Ascending aorta (tissue), 2 donors: ENCODE measurements at regions not wholly inside any gene's neighbourhood (a gene's known extent, or its start where the extent isn't known, plus 50 kb on each side); places are given as distances from the start of the nearest gene placed in this dataset.
"Not testable (repeated sequence)": the region's sequence is repeated elsewhere in the genome, so short reads cannot be mapped to it uniquely, and the experiment has no call there.

Source experiments
- DNase-seq, 2 donors: peaks; one replicate each; pipeline ENCODE4 v3.0.0-alpha.2; 2019; ENCODE audit warnings: low spot score in 2 of 2
- H3K27ac ChIP-seq, 2 donors: fragments of 200-600 bp; sonication (generic); one replicate each; pipeline ENCODE4 v1.5.1; 2016 to 2017; ENCODE audit warnings: mild to moderate bottlenecking in 1 of 2
- H3K27me3 ChIP-seq: fragments of 200-600 bp; sonication (generic); one replicate; pipeline ENCODE4 v1.5.1; 2017
- H3K36me3 ChIP-seq, 2 donors: fragments of 200-600 bp; sonication (generic); one replicate each; pipeline ENCODE4 v1.5.1; 2016
- H3K4me1 ChIP-seq, 2 donors: fragments of 200-600 bp; sonication (generic); one replicate each; pipeline ENCODE4 v1.5.1; 2016 to 2017; ENCODE audit warnings: mild to moderate bottlenecking in 1 of 2
- H3K4me3 ChIP-seq, 2 donors: fragments of 200-600 bp; sonication (generic); one replicate each; pipeline ENCODE4 v1.5.1; 2016 to 2017; ENCODE audit warnings: mild to moderate bottlenecking in 1 of 2
- H3K9me3 ChIP-seq, 2 donors: fragments of 200-600 bp; sonication (generic); one replicate each; pipeline ENCODE4 v1.5.1; 2016
- intact Hi-C: fragments of 100-400 bp; cut with DNase I; formaldehyde crosslinking; loops from one replicate; pipeline ENCODE4 v1.15.1; 2023
- TF ChIP-seq, protein P1 (sequence below), 3 experiments: fragments of 200-600 bp in 2 of 3; fragments of 450-650 bp in 1 of 3; sonication (generic) in 2 of 3; IDR thresholded peaks; one replicate each; pipeline ENCODE4 v1.5.1; 2016 to 2019; ENCODE audit warnings: antibody characterized with exemption in 3 of 3, mild to moderate bottlenecking in 1 of 3, moderate library complexity in 1 of 3

DNA sequence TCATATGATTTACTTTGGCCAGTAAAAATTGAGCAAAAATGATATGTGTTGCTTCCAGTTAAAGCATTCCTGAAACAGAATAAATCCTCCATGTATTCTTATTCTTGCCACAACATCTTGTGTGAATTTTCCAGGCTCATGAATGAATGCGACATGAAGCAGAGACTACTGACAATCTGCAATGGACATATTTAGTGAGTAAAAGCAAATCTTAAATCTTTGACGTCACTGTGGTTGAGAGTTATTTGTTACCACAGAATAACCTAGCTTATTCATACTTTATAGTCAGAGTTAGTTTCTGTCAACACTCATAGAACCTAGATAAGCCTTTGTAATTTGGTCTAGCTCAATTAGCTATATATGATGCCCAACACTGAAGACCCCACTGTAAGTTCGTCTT lies 1443.1 kb downstream of the PCDH9 start:
- intact Hi-C loops = no loop called here
- TF ChIP-seq, protein P1, sequence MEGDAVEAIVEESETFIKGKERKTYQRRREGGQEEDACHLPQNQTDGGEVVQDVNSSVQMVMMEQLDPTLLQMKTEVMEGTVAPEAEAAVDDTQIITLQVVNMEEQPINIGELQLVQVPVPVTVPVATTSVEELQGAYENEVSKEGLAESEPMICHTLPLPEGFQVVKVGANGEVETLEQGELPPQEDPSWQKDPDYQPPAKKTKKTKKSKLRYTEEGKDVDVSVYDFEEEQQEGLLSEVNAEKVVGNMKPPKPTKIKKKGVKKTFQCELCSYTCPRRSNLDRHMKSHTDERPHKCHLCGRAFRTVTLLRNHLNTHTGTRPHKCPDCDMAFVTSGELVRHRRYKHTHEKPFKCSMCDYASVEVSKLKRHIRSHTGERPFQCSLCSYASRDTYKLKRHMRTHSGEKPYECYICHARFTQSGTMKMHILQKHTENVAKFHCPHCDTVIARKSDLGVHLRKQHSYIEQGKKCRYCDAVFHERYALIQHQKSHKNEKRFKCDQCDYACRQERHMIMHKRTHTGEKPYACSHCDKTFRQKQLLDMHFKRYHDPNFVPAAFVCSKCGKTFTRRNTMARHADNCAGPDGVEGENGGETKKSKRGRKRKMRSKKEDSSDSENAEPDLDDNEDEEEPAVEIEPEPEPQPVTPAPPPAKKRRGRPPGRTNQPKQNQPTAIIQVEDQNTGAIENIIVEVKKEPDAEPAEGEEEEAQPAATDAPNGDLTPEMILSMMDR (IDR thresholded peaks at IDR 0.05) = no peak
- Histone ChIP-seq H3K36me3 (no peaks in the 10 kb centered on the region), H3K27ac (no peak overlapping the region), H3K4me3 (no peak overlapping the region), H3K9me3 (no peaks in the 10 kb centered on the region), H3K4me1 (no peaks in the 10 kb centered on the region), H3K27me3 (no peaks in the 10 kb centered on the region)
- DNase-seq = no peak

DNA sequence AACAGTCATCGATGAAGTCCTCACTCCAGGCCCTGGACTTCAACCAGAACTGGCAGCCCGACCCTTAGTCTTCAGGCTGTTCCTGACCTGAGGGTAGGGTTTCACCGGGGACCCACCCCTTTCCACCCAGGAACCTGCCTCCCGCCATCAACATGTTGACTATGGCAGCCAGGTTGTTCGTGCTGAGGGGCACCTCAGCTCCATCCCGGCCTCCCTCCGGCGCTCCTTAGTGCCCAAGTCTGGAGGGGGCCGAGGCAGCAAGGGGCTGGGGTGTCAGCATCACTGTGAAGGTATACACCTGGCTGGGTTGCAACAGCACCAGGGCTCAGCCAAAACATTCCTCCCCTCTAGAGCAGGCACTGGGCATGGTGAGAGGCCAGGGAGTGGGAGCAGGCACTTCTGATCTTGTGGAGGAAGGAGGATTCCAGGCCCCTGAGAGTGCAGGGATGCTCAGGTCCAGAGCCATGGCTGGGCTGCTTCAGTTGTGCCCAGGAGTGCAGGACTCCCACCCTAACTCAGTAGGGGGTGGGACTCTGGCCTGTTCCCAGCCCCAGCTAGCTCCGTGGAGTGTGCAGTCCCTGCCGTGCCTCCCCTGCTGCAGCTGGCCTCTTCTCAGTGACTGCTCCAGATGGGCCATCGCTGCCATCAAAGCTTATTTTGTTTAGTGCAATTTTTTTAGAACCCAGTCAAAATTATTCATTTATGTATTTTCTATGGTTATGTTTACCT lies 1445.9 kb downstream of the PCDH9 start:
- Histone ChIP-seq H3K4me1 (no peaks in the 10 kb centered on the region), H3K4me3 (no peak overlapping the region), H3K36me3 (no peaks in the 10 kb centered on the region), H3K27me3 (no peaks in the 10 kb centered on the region), H3K9me3 (no peaks in the 10 kb centered on the region), H3K27ac (no peak overlapping the region)
- intact Hi-C loops = no loop called here
- TF ChIP-seq, protein P1 (IDR thresholded peaks at IDR 0.05) = no peak
- no peak for DNase-seq

DNA sequence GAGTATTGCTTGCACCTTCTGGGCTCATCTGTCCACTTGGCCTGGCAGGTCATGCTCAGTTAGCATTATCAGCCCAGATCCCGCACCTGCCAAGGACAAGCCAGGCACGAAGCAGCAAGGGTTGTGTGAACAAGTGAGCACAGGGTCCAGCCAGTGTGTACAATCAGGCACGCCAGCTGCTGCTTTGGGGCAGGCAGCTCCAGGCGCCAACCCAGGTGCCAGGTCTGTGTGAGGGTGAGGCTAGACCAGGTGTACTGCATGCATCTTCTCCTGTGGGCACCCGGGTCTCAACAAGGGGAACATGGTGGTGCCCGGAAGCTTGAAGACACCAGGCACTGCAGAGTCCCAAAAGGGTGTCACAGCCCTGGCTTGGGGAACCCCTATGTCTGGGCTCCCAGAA lies 1446.8 kb downstream of the PCDH9 start:
- Histone ChIP-seq H3K36me3 (no peaks in the 10 kb centered on the region), H3K9me3 (no peaks in the 10 kb centered on the region), H3K27me3 (no peaks in the 10 kb centered on the region), H3K27ac (no peak overlapping the region), H3K4me1 (no peaks in the 10 kb centered on the region), H3K4me3 (no peak overlapping the region)
- intact Hi-C loops = no loop called here
- DNase-seq = no peak
- TF ChIP-seq, protein P1 (IDR thresholded peaks at IDR 0.05) = no peak

DNA sequence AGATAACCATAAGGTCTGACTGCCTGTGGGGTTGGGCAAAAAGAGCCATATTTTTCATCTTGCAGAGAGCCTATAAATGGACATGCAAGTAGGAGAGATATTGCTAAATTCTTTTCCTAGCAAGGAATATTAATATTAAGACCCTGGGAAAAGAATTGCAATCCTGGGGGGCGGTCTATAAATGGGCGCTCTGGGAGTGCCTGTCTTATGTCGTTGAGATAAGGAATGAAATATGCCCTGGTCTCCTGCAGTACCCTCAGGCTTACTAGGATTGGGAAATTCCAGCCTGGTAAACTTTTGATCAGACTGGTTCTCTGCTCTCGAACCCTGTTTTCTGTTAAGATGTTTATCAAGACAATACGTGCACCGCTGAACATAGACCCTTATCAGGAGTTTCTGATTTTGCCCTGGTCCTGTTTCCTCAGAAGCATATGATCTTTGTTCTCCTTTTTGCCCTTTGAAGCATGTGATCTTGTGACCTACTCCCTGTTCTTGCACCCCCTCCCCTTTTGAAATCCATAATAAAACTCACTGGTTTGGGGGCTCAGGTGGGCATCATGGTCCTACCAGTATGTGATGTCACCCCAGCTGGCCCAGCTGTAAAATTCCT lies 1458.3 kb downstream of the PCDH9 start:
- H3K36me3 ChIP-seq, H3K4me3 ChIP-seq, H3K27me3 ChIP-seq, H3K27ac ChIP-seq, DNase-seq, H3K4me1 ChIP-seq, intact Hi-C loops: not testable (repeated sequence)
- peaks cover 0 to 21% of the 10 kb centered on the region in 2 donors for H3K9me3 ChIP-seq

DNA sequence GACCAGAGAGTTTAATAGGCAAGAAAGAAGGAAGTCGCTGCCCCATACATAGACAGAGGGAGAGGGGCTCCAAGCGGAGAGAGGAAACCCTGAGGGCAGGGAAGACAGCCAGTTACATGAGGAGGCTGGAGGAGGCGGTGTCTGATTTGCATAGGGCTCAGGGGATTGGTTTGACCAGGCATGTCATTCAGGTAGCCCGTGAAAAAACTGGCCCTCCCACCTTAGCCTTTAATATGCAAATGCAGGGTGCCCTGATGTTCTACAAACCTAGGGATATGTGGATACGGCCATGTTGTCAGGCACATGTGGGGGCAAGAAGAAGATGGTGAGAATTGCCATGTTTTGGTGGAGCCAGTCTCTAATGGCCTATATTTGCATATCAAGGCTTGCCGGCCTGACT lies 1461.6 kb downstream of the PCDH9 start:
- Histone ChIP-seq H3K9me3 (peaks cover 0 to 21% of the 10 kb centered on the region in 2 donors), H3K27me3 (no peaks in the 10 kb centered on the region), H3K36me3 (no peaks in the 10 kb centered on the region), H3K4me3 (no peak overlapping the region), H3K27ac (no peak overlapping the region), H3K4me1 (no peaks in the 10 kb centered on the region)
- DNase-seq = no peak
- TF ChIP-seq, protein P1 (IDR thresholded peaks at IDR 0.05) = no peak
- intact Hi-C loops = no loop called here

DNA sequence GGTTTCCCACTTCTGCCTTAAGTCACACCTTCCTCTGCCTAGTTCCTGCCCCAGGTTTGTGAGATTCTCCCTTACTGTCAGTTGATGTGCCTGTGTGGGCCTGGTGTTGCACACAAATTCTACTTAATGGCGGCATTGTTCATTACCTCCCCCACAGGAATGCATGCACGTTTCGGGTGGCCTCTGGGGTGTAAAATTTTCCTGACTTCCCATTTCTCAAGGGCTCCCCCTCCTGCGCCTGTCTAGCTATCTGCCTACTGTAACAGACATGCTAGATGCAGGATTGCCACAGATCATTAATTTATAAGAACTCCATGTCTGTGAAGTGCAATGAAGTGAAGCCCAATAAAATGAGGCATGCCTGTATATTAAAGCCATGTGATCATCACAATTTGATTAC lies 1466.3 kb downstream of the PCDH9 start:
- no peak overlapping the region for H3K27ac ChIP-seq
- no peaks in the 10 kb centered on the region for H3K4me1 ChIP-seq
- no peaks in the 10 kb centered on the region for H3K36me3 ChIP-seq
- TF ChIP-seq, protein P1 (IDR thresholded peaks at IDR 0.05) = no peak
- H3K4me3 ChIP-seq = no peak overlapping the region
- H3K27me3 ChIP-seq = no peaks in the 10 kb centered on the region
- DNase-seq = no peak
- peaks cover 0 to 8% of the 10 kb centered on the region in 2 donors for H3K9me3 ChIP-seq
- intact Hi-C loops = no loop called here
